ENCODE measurements at regions not wholly inside any gene's neighbourhood (a gene's known extent, or its start where the extent isn't known, plus 50 kb on each side); places are given as distances from the start of the nearest gene placed in this dataset.

DNA sequence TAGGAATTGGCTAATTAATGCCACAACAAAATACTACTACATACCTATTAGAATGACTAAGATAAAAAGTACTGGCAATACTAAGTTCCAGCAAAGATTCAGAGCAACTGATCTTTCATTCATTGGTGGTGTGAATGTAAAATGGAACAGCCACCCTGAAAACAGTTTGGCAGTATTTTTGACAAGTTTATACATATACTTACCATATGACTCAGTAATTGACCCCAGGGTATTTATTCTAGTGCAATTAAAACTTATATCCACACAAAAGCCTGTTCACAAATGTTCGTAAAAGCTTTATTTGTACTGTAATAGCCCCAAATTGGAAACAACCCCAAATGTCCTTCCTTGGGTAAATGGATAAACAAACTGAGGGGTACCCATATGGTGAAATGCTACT is 270.8 kb upstream of the ACTBL2 start:
- H3K4me1 ChIP-seq (ENCODE audit: control insufficient read depth, low read depth, low read length), result no peaks in the 10 kb centered on the region

DNA sequence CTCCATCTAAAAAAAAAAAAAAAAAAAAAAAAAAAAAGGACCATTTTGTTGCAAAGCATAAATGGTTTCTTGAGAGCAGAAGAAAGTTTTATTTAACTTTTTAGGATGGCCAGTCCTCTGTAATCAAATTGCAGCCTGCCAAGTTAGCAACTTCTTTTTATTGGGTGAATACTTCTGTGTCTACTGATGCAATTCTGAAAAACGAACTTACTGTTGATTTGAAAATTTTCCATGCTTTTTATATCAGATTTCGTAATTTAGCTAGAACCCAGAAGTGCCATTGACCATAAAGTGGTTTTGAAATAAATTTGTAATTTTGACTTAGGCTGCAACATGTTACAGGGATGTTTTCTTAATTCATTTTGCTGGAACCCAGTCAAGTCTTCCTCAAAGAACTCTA is 269.1 kb upstream of the ACTBL2 start:
- no peaks in the 10 kb centered on the region for H3K27me3 ChIP-seq (ENCODE audit: insufficient read depth, low read length, poor library complexity)
- H3K79me2 ChIP-seq (ENCODE audit: control insufficient read depth, insufficient read depth, low read length), result no peaks in the 10 kb centered on the region
- no peaks in the 10 kb centered on the region for H3K79me1 ChIP-seq (ENCODE audit: low read length)
- H2BK5ac ChIP-seq (ENCODE audit: low read length), result no peak overlapping the region
- no peak overlapping the region for H4K8ac ChIP-seq (ENCODE audit: low read depth, low read length)
- H3K4ac ChIP-seq (ENCODE audit: low read depth, low read length), result no peak overlapping the region
- no peak overlapping the region for H2BK120ac ChIP-seq (ENCODE audit: low read depth, low read length)
- H3K56ac ChIP-seq (ENCODE audit: low read length), result no peak overlapping the region
- no peak overlapping the region for H3K4me2 ChIP-seq (ENCODE audit: low read length)
- no peak overlapping the region for H3K23ac ChIP-seq (ENCODE audit: low read length)
- H3K36me3 ChIP-seq (ENCODE audit: control insufficient read depth, insufficient read depth, low read length), result no peaks in the 10 kb centered on the region
- H3K18ac ChIP-seq (ENCODE audit: low read length), result no peak overlapping the region
- no peak overlapping the region for H3K27ac ChIP-seq (ENCODE audit: low read depth, low read length)
- no peak overlapping the region for H4K5ac ChIP-seq (ENCODE audit: low read length)
- no peak overlapping the region for H2BK15ac ChIP-seq (replicated peaks; ENCODE audit: low read depth)
- DNase-seq, result no peak
- WGBS (ENCODE audit: extremely low coverage, insufficient coverage, low lambda C conversion rate), result no CpG with 5 or more reads among the region's 2 CpGs
- H2AK5ac ChIP-seq (ENCODE audit: low read length), result no peak overlapping the region
- H3K4me3 ChIP-seq (ENCODE audit: low read length), result no peak overlapping the region
- no peak overlapping the region for H3K9ac ChIP-seq (ENCODE audit: low read length)
- no peaks in the 10 kb centered on the region for H3K4me1 ChIP-seq (ENCODE audit: control insufficient read depth, low read depth, low read length)

More for the DNA sequence above, 270.8 kb upstream of the ACTBL2 start:
- no peak overlapping the region for H2BK15ac ChIP-seq (replicated peaks; ENCODE audit: low read depth)
- H3K27me3 ChIP-seq (ENCODE audit: insufficient read depth, low read length, poor library complexity), result no peaks in the 10 kb centered on the region
- no peak overlapping the region for H3K9ac ChIP-seq (ENCODE audit: low read length)
- no peaks in the 10 kb centered on the region for H3K79me2 ChIP-seq (ENCODE audit: control insufficient read depth, insufficient read depth, low read length)
- H3K36me3 ChIP-seq (ENCODE audit: control insufficient read depth, insufficient read depth, low read length), result no peaks in the 10 kb centered on the region
- no peak overlapping the region for H3K56ac ChIP-seq (ENCODE audit: low read length)
- no peak overlapping the region for H3K4ac ChIP-seq (ENCODE audit: low read depth, low read length)
- H4K8ac ChIP-seq (ENCODE audit: low read depth, low read length), result no peak overlapping the region
- H4K5ac ChIP-seq (ENCODE audit: low read length), result no peak overlapping the region
- no peak overlapping the region for H3K4me3 ChIP-seq (ENCODE audit: low read length)
- H2BK120ac ChIP-seq (ENCODE audit: low read depth, low read length), result no peak overlapping the region
- H3K79me1 ChIP-seq (ENCODE audit: low read length), result no peaks in the 10 kb centered on the region
- no peak overlapping the region for H3K4me2 ChIP-seq (ENCODE audit: low read length)
- no peak overlapping the region for H2AK5ac ChIP-seq (ENCODE audit: low read length)
- WGBS (ENCODE audit: extremely low coverage, insufficient coverage, low lambda C conversion rate), result no CpG with 5 or more reads among the region's 1 CpG
- DNase-seq, result no peak
- no peak overlapping the region for H3K18ac ChIP-seq (ENCODE audit: low read length)
- H3K27ac ChIP-seq (ENCODE audit: low read depth, low read length), result no peak overlapping the region
- no peak overlapping the region for H2BK5ac ChIP-seq (ENCODE audit: low read length)
- H3K23ac ChIP-seq (ENCODE audit: low read length), result no peak overlapping the region

DNA sequence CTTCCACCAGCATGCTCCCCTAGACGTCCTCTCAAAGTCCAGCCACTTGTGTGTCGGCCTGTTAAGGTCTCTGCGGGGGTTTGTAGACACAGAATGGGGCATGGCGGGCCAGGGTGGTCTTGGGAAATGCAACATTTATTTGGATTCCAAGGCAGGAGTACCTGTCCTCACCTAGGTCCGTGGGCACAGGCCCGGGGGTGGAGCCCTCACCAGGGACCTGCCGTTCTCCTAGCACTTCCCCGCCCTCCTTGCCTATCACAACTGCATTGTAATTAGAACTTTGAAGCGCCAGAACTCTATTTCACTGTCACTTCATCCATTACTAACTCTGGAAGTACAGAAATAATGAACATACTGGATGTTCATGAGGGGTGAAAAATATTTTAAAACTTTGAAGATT is 268.3 kb upstream of the ACTBL2 start:
- H2AK5ac ChIP-seq (ENCODE audit: low read length), result no peak overlapping the region
- no peak overlapping the region for H4K5ac ChIP-seq (ENCODE audit: low read length)
- H3K36me3 ChIP-seq (ENCODE audit: control insufficient read depth, insufficient read depth, low read length), result no peaks in the 10 kb centered on the region
- no peak overlapping the region for H3K9ac ChIP-seq (ENCODE audit: low read length)
- H3K4ac ChIP-seq (ENCODE audit: low read depth, low read length), result no peak overlapping the region
- H3K4me2 ChIP-seq (ENCODE audit: low read length), result no peak overlapping the region
- no peaks in the 10 kb centered on the region for H3K79me1 ChIP-seq (ENCODE audit: low read length)
- no peak overlapping the region for H3K4me3 ChIP-seq (ENCODE audit: low read length)
- DNase-seq, result no peak
- H3K27ac ChIP-seq (ENCODE audit: low read depth, low read length), result no peak overlapping the region
- no peak overlapping the region for H4K8ac ChIP-seq (ENCODE audit: low read depth, low read length)
- no peak overlapping the region for H3K56ac ChIP-seq (ENCODE audit: low read length)
- WGBS (ENCODE audit: extremely low coverage, insufficient coverage, low lambda C conversion rate), result no CpG with 5 or more reads among the region's 9 CpGs
- no peak overlapping the region for H3K18ac ChIP-seq (ENCODE audit: low read length)
- no peak overlapping the region for H2BK15ac ChIP-seq (replicated peaks; ENCODE audit: low read depth)
- no peaks in the 10 kb centered on the region for H3K4me1 ChIP-seq (ENCODE audit: control insufficient read depth, low read depth, low read length)
- no peak overlapping the region for H3K23ac ChIP-seq (ENCODE audit: low read length)
- H2BK5ac ChIP-seq (ENCODE audit: low read length), result no peak overlapping the region
- H2BK120ac ChIP-seq (ENCODE audit: low read depth, low read length), result no peak overlapping the region
- H3K79me2 ChIP-seq (ENCODE audit: control insufficient read depth, insufficient read depth, low read length), result no peaks in the 10 kb centered on the region
- H3K27me3 ChIP-seq (ENCODE audit: insufficient read depth, low read length, poor library complexity), result no peaks in the 10 kb centered on the region

DNA sequence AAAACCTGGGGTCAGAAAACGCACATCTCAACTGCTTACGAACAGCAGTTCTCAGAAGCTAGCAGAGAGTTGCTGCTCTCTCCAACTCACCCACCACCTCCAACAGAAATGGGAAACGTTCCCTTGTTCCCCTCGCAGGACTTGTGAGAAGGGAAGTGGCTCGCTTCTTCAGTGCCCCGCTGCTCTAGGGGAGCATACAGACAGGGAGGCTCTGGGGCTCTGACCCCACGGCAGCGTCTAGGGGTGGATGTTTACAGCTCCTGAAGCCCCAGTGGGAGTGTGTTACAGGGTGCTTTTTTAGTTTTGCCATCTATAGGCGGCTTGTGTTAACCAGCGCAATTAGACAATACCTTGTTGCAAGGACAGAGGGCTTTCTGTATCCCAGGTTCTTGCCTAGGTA is 267.7 kb upstream of the ACTBL2 start:
- no peak for DNase-seq
- no peak overlapping the region for H2BK120ac ChIP-seq (ENCODE audit: low read depth, low read length)
- H3K4ac ChIP-seq (ENCODE audit: low read depth, low read length), result no peak overlapping the region
- no peak overlapping the region for H3K23ac ChIP-seq (ENCODE audit: low read length)
- no peak overlapping the region for H2AK5ac ChIP-seq (ENCODE audit: low read length)
- WGBS (ENCODE audit: extremely low coverage, insufficient coverage, low lambda C conversion rate), result no CpG with 5 or more reads among the region's 10 CpGs
- no peak overlapping the region for H3K18ac ChIP-seq (ENCODE audit: low read length)
- no peaks in the 10 kb centered on the region for H3K79me2 ChIP-seq (ENCODE audit: control insufficient read depth, insufficient read depth, low read length)
- no peaks in the 10 kb centered on the region for H3K79me1 ChIP-seq (ENCODE audit: low read length)
- H3K27ac ChIP-seq (ENCODE audit: low read depth, low read length), result no peak overlapping the region
- H3K4me3 ChIP-seq (ENCODE audit: low read length), result no peak overlapping the region
- H2BK5ac ChIP-seq (ENCODE audit: low read length), result no peak overlapping the region
- H3K27me3 ChIP-seq (ENCODE audit: insufficient read depth, low read length, poor library complexity), result no peaks in the 10 kb centered on the region
- no peak overlapping the region for H3K56ac ChIP-seq (ENCODE audit: low read length)
- no peak overlapping the region for H4K8ac ChIP-seq (ENCODE audit: low read depth, low read length)
- no peaks in the 10 kb centered on the region for H3K36me3 ChIP-seq (ENCODE audit: control insufficient read depth, insufficient read depth, low read length)
- no peak overlapping the region for H4K5ac ChIP-seq (ENCODE audit: low read length)
- no peak overlapping the region for H3K9ac ChIP-seq (ENCODE audit: low read length)
- H2BK15ac ChIP-seq (replicated peaks; ENCODE audit: low read depth), result no peak overlapping the region
- H3K4me1 ChIP-seq (ENCODE audit: control insufficient read depth, low read depth, low read length), result no peaks in the 10 kb centered on the region
- no peak overlapping the region for H3K4me2 ChIP-seq (ENCODE audit: low read length)

DNA sequence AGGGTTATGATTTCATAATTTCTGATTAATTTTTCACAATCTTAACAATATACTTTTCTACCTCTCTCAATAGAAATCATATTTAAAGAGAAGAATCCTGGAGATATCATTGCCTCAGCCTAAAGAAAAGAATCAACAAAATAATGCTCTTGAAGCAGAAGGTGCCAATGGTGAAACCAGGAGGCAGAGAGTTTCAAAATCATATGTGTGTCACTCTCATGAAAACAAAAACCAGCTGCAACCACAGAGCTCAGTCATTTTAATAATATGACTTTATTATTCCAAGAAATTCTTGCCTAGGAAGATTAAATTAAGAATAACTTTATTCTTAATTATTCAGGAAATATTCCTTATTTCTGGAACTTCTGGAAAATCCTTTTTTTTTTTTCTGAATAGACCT is 266.8 kb upstream of the ACTBL2 start:
- Histone ChIP-seq H3K4ac (ENCODE audit: low read depth, low read length) (no peak overlapping the region), H4K5ac (ENCODE audit: low read length) (no peak overlapping the region), H2BK15ac (replicated peaks; ENCODE audit: low read depth) (no peak overlapping the region), H2BK120ac (ENCODE audit: low read depth, low read length) (no peak overlapping the region), H2AK5ac (ENCODE audit: low read length) (no peak overlapping the region), H2BK5ac (ENCODE audit: low read length) (no peak overlapping the region), H3K79me2 (ENCODE audit: control insufficient read depth, insufficient read depth, low read length) (no peaks in the 10 kb centered on the region), H3K4me1 (ENCODE audit: control insufficient read depth, low read depth, low read length) (no peaks in the 10 kb centered on the region), H3K9ac (ENCODE audit: low read length) (no peak overlapping the region), H3K23ac (ENCODE audit: low read length) (no peak overlapping the region), H3K36me3 (ENCODE audit: control insufficient read depth, insufficient read depth, low read length) (no peaks in the 10 kb centered on the region), H3K27me3 (ENCODE audit: insufficient read depth, low read length, poor library complexity) (no peaks in the 10 kb centered on the region), H4K8ac (ENCODE audit: low read depth, low read length) (no peak overlapping the region), H3K4me2 (ENCODE audit: low read length) (no peak overlapping the region), H3K4me3 (ENCODE audit: low read length) (no peak overlapping the region), H3K56ac (ENCODE audit: low read length) (no peak overlapping the region), H3K27ac (ENCODE audit: low read depth, low read length) (no peak overlapping the region), H3K18ac (ENCODE audit: low read length) (no peak overlapping the region), H3K79me1 (ENCODE audit: low read length) (no peaks in the 10 kb centered on the region)
- DNase-seq, result no peak

DNA sequence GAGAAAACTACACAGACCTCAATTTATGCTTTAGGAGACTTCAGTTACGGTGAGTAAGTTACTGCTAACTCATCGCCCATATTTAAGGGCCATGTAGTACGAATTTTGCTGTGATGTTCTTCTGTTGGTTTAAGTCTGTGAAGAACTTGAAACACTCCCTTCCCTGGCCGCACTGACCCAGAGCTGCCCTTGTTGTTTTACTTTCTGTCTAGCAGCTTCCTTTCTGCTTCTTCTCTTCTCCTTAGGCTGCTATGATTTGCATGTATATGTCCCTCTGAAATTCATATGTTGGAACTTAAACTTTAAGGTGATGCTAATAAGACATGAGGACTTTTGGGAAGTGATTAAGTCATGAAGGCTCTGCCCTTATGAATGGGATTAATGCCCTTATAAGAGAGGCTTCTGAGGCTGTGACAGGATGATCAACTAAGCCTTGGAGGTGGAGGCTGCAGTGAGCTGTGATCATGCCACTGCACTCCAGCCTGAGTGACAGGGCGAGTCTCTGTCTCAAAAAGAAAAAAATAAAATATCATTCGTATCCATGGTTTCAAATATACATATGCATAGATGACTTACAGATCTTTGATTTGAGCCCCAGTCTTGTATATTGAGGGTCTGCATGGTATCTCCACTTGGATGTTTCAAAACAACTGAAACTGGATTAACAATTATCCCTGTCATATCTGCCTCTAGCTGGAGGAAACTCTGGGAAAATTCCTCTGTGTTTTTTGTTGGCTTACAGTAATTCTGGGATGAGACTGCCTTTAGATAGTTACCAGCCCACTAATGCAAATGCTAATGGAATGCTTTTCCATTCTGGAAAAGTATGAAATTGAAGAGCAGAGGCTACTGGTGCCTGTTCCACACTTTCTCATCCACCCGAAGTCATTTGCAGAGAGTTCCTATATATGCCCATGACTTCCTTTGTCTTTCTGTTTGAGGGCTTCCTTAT is 263.4 kb upstream of the ACTBL2 start:
- Histone ChIP-seq H3K4me3 (ENCODE audit: low read length) (no peak overlapping the region), H3K27ac (ENCODE audit: low read depth, low read length) (no peak overlapping the region), H2AK5ac (ENCODE audit: low read length) (no peak overlapping the region), H2BK15ac (replicated peaks; ENCODE audit: low read depth) (no peak overlapping the region), H4K8ac (ENCODE audit: low read depth, low read length) (no peak overlapping the region), H3K79me2 (ENCODE audit: control insufficient read depth, insufficient read depth, low read length) (no peaks in the 10 kb centered on the region), H2BK5ac (ENCODE audit: low read length) (no peak overlapping the region), H2BK120ac (ENCODE audit: low read depth, low read length) (no peak overlapping the region), H3K36me3 (ENCODE audit: control insufficient read depth, insufficient read depth, low read length) (no peaks in the 10 kb centered on the region), H4K5ac (ENCODE audit: low read length) (no peak overlapping the region), H3K56ac (ENCODE audit: low read length) (no peak overlapping the region), H3K18ac (ENCODE audit: low read length) (no peak overlapping the region), H3K4me2 (ENCODE audit: low read length) (no peak overlapping the region), H3K27me3 (ENCODE audit: insufficient read depth, low read length, poor library complexity) (no peaks in the 10 kb centered on the region), H3K9ac (ENCODE audit: low read length) (no peak overlapping the region), H3K79me1 (ENCODE audit: low read length) (no peaks in the 10 kb centered on the region), H3K23ac (ENCODE audit: low read length) (no peak overlapping the region), H3K4me1 (ENCODE audit: control insufficient read depth, low read depth, low read length) (no peaks in the 10 kb centered on the region), H3K4ac (ENCODE audit: low read depth, low read length) (no peak overlapping the region)
- no peak for DNase-seq
- WGBS (ENCODE audit: extremely low coverage, insufficient coverage, low lambda C conversion rate), result no CpG with 5 or more reads among the region's 7 CpGs
